NCI-H748 treated with DMSO at 0.1 percent for 48 hours (cell line): ENCODE measurements at regions not wholly inside any gene's neighbourhood (a gene's known extent, or its start where the extent isn't known, plus 50 kb on each side); places are given as distances from the start of the nearest gene placed in this dataset.
"Not testable (repeated sequence)": the region's sequence is repeated elsewhere in the genome, so short reads cannot be mapped to it uniquely, and the experiment has no call there.

Experiments
- DNase-seq: peaks from one replicate; lab custom pipeline; 2025; lab: John Stamatoyannopoulos, UW

DNA sequence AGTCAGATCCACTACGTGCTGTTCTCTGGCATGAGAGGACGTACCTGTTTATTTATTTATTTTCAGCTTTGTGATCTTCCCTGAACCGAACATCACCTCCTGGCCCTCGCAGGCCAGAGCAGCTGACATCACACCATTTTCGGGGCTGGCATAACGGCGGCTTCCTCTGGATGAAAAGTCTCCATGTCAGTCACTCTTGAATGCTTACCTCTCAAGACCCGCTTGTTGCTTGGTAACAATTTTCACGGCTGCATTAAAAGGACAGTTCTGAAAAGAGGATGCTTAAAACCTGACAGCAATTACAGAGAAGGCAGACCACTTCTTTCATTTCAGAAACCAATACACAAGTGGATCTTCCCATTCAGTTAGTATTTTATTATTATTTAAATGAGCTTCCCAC lies 159.8 kb upstream of the CDH4 start:
- DNase-seq = peak; percentile 10

DNA sequence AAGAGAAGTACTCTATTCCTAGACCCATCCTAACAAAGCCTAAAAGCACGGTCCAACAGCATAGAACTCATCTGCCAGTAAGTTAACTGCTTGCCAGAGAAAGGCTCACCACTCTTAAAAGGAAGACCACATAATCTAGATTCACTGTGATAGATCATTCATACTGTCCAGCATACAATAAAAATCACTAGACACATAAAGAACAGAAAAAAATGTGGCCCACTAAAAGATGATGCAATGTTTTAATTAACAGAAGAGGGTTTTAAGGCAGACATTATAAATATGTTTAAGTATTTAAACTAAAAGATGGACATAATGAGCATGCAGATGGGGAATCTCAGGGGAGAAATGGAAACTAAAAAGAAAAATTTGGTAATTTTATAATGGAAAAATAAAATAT lies 157.5 kb upstream of the CDH4 start:
- DNase-seq = no peak

DNA sequence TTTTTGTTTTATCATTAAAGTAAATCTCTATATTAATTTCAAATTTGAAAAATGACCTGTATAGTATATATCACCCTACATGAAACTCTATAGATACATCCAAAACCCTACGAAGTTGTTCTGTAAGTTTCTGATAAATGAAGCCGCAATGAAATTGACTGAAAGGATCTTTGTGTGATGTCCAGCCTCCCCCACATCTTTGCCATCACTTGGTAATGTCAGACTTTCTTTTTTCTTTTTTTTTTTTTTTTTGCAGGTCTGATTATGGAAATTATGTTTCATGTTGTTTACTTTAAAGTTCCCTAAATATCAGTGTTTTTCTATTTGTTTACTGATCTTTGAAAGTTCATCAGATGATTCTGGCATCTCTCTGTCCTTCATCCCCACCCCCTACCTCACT lies 155.6 kb upstream of the CDH4 start:
- DNase-seq = no peak

DNA sequence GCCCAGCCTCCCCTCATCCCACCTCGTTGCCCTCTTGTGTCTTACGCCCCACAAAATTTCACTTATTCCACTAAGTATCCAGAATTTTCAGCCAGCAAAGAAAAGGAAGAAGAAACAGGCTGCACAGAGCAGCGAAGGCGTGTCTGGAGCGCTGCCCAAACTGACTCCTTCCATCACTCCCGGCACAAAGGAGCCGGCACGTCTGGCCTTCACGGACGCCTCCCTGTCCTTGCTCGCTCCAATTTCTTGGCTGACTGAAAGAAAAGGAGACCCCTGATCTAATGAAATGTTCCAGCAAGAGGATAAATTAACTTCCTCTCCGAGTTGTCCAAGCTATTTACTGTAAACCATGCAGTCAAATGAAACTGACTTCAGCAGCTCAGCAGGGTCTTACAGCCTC lies 152.3 kb upstream of the CDH4 start:
- no peak for DNase-seq

DNA sequence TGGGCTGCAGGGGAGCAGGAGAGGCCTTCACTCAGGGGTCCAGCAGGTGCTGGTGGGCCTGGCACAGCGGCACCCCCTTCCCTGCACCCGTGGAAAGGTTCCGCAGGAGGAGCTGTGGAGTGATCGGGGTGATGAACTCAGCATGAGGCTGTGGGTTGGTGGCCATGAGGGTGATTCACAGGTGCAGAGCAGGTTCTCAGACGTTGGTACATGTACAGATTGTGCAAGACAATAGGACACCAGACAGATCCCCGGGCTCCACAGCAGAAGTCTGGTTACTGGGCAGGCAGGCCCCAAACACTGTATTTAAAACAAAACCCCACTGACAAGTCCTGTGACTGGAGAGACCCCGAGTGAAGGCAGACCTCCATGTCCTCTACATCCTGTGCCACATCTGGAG lies 151.6 kb upstream of the CDH4 start:
- no peak for DNase-seq

DNA sequence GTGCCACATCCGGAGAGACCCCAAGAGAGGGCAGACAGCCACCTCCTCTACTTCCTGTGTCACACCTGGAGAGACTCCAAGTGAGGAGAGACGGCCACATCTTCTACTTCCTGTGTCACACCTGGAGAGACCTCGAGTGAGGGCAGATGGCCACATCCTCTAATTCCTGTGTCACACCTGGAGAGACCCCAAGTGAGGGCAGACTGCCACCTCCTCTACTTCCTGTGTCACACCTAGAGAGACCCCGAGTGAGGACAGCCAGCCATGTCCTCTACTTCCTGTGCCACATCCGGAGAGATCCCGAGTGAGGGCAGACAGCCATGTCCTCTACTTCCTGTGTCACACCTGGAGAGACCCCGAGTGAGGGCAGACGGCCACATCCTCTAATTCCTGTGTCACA lies 150.7 kb upstream of the CDH4 start:
- DNase-seq = not testable (repeated sequence)

DNA sequence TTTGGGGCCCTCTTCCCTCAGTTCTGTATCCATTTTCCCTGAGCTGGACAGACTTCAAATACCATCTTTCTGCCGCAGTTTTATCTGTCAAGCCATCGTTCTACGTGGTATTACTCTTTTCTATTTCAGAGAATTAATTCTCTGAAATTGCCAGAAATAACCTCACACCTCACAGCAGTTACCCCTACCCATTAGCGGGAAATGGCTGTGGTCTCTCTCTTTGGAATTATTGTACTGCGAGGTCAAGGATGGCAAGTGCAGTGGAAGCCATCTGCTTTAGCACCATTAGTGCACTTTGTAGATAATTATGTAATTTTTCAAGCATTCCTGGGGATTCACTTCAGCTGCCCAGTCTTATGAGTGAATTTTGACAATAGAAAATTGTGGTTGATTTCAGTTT lies 147.8 kb upstream of the CDH4 start:
- DNase-seq = no peak

DNA sequence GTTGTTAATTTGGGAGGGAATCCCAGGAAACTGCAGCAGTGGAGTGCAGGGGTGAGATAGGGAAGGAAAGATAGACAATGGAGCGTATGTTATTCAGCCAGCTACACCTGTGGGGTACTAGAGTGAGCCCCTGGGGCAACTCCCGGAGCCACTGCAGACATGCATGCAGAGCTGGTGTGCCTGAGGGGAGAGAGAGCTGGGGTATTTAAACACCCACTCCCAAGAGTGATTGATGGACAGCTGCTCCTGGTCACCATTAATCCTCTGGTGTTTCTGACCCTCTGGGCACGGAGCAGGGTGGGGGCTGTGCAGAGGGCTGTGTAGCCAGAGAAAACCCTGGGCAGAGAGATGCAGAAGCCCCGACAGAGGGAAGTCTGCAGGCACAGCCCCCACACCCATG lies 146.7 kb upstream of the CDH4 start:
- no peak for DNase-seq

DNA sequence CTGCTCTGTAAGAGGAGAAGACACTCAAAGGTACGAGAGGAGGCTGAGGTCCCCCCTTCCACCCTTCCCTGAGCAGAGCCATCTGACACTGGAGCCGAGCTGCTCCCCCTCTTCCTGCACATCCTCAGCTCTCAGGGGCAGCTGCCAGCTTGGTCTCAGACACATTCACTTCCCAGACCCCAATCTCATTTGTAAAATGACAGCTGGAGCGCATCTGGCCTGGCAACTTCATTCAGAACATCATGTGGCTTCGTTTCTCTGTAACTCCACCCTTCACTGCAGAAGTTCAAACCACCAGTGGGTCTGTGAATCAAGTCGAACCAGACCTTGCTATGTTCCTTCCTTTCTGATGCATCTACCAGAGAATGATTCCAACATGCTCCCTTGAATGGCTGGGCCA lies 145.6 kb upstream of the CDH4 start:
- no peak for DNase-seq

DNA sequence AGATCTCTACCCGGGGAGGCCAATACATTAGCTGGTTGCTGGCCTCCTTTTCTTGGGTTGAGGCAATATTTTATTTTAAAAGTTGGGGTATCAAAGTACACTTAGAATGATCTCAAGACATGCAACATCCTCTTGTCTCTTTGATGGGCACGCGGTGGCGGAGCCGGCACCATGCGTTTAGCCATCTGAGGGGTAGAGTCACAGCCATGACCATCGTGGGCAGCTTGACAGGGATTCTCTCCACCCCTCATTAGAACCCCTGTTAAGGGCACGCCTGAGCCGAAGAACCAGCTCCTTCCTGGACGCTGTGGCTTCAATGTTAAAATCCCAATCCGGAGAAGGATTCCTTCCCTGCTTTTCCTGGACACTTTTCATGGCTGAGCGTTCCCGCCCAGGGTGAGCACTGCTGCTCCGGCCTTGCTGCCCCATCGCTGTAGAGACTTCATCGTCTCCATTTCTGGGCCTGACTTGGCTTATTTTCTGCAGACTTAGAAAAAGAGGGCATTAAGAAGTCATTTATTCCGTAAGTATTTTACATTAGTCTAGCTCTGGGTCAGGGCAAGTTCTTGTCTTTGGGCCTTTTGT lies 142.7 kb upstream of the CDH4 start:
- no peak for DNase-seq

DNA sequence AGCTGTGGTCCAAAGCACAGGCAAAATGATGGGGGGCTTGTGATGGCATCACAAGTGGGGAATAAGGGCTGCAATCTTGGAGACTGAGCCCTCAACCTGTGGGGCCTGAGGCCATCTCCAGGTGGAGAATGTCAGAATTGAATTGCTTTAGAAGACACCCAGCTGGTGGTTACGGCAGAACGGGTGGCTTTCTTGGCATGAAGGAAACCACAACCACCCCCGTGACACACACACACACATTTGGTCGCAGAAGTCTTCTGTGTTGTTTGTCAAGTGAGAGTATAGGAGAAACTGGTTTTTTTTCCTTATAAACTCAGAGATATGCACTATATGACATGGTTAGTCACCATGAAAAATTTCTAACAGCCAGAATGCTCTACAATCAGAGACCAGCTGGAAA lies 139.5 kb upstream of the CDH4 start:
- DNase-seq = no peak

DNA sequence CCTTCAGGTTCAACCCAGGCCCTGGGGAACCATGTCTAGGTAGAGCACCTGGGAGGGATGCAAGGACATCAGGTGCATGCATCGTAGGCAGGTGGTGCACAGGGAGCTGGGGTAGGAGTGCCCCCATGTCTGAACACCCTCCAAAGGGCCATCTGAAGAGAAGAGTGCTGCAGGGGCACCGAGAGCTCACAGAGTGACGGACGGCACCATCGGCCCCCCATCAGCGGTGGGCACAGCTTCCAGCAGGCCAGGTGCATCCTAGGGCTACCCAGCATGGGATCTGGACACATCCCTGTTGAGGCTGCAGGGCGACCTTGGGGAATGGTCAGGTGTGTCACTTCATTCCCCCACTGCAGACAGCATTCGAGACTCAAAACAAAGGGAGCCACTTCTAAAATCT lies 138.3 kb upstream of the CDH4 start:
- no peak for DNase-seq

DNA sequence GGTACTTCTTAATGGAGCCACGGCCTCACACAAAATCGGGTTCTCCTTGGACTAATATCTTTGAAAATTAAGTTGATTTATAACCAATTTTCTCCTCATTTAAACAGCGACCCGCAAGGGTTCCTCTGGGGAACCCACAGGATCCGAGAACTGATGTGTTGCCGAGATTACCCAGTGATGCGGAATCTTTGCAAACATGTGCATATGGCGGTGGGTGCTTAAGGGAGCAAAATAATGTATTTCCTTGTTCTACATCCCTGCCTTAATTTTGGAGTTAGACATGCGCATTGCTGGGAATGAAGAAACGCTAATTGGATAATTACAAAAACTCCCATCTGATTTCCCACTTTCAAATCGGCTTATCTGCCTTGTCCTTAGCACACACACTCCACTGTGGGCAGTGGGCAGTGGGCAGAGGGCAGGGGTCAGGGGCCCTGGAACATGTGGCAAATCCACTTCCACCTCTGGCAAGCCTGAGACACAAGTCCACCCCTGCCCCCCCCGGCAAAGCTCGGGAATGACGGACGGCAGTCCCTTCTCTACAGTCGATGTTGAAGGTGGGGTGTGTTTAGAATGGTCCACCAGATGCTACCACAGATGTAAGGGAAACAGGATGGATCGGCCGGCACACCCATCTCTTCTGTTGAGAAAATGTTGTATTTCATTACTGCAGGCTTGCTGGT lies 137.4 kb upstream of the CDH4 start:
- no peak for DNase-seq

DNA sequence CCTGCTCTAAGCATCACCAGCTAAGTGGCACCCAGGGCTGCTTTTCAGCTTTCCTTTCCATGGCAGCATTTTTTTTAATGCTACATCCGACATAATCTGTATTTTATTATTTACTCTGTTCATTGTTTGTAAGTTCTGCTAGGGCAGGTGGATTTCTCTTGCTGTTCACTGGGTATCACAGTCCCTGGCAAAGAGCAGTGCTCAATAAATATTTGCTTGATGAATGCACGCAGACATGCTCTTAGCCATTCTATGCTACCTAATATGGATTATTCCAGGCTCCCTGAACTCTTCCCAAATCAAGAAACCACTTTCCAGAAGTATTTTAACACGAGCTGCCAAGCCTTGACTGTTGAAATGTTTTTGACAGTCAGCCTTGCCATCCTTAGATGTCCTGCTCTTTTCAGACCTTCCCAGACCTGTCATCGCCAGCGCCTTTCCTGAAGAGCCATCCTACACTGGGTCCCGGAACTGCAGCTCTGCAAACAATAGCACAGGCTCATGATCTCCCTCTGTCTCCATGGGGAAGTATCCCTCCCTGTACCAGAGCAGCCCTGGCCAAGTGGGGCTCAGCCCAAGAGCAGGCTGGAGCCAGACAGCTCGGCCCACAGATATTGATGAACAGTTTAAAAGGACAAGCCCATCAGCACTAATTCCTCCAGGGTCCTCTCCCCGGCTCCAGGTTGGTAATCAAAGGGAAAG lies 136.5 kb upstream of the CDH4 start:
- peak; percentile 30 for DNase-seq

DNA sequence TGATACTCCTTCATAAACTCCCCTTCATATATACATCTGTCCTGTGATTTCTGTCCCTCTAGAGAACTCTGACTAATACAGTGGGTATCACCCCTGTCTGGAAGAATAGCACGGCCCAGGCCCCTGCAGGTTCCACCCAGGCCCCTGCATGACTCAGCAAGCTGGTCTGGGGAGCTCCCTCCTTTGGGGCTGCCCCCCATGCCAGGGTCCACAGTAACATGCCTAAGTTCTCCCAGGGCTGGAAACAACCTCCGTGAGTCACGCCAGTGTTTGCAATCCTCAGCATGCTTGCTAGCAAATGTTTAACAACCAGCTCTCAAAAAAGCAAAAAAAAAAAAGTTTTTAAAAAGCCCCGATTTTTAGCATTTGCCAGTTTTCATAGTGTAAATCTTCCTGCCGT lies 134.3 kb upstream of the CDH4 start:
- no peak for DNase-seq

DNA sequence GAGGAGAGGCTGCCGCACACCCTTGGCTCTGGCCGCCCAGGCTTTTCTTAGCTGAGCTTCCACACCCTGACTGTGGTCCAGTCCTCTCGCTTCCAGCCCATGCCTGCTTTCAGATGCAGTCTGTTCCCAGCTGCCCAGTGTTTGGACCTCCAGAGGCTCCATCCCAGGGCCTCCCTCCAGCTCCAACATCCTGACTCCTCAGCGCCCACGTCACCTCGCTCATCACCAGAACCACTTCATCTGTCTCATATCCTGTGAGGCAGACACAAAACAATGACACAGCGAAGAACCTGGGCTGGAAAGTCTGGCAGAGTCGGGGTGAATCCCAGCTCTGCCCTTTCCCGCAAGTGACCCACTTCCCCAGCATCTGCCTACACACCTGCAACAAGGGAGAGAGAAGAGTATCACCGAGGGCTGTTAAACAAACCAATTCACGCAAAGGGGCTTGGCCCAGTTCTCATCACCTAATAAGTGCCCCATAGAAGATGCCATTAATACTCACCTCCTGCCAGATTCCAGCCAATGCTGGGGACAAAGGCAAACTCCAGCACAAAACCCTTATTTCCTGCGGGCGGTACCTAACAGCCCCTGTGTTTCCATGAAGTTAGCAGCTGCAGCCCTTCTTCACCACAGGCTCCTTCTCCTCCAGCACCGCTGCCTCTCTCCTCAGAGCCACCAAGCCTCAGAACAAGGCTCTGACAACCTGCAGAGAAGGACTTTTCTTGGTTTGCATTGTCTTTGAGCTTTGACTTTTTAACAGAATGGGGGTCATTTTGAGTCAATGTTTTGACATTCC lies 133.4 kb upstream of the CDH4 start:
- no peak for DNase-seq

DNA sequence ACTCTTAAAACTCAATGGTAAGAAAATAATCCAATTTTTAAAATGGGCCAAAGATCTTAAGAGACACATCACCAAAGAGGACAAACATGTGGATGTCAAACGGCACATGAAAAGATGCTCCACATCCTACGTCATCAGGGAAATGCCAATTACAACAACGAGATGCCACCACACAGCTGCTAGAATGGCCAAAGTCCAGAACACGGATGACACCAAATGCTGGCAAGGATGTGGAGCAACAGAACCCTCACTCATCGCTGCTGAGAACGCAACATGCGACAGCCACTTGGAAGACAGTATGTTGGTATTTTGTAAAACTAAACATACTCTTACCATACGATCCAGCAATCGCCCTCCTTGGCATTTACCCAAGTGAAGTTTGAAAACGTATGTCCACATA lies 132.8 kb upstream of the CDH4 start:
- DNase-seq = no peak

DNA sequence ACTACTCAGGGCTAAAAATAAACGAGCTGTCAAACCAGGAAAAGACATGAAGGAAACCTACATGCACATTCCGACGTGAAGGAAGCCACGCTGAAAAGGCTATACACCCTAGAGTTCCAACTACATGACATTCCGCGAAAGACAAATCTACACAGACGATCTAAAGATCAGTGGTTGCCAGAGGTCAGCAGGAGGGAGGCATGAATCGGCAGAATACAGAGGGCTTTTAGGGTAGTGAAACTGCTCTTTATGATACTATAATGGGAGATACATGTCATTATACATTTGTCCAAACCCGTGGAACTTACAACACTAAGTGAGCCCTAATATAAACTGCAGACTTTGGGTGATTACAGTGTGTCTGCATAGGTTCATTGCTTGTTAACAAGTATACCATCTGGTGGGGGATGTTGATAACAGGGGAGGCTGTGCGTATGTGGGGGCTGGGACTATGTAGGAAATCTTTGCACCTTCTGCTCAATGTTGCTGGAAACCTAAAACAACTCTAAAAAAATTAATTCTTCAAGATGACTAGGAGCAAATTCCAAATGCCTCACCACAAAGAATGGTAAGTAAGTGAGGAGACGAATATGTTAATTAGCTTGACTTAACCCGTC lies 132.2 kb upstream of the CDH4 start:
- no peak for DNase-seq

DNA sequence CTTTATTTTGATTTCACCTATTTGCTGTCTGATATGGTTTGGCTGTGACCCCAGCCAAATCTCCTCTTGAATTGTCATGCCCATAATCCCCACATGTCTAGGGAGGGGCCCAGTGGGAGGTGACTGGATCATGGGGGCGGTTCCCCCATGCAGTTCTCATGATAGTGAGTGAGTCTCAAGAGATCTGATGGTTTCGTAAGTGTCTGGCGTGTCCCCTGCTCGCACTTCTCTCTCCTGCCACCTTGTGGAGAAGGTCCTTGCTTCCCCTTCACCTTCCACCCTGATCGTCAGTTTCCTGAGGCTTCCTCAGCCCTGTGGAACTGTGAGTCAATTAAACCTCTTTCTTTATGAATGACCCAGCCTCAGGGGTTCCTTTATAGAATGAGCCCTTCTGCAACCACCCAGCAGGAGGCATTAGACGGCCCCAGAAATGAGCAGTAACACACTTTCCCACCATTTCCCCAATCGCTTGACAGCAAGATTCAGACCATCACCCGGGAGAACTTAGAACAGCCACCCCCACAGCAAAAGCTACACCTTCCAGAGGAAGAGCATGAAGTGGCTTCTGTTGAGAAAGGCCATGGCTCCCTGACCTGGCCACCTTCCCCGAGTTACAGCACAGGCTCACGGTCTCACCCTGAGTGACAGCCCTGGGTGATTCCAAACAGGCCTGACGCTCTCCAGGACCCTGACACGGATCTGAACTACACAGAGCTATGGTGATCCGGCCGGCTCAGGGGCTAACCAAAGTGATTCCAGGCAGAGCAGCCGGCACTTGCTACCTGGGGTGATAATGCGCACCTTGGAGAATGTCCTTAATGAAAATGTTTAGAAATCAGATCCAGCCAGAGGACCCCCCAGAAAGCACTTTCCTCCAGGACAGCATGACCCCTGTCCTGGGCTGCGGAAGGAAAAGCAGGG lies 131.2 kb upstream of the CDH4 start:
- peak; percentile 34 for DNase-seq

DNA sequence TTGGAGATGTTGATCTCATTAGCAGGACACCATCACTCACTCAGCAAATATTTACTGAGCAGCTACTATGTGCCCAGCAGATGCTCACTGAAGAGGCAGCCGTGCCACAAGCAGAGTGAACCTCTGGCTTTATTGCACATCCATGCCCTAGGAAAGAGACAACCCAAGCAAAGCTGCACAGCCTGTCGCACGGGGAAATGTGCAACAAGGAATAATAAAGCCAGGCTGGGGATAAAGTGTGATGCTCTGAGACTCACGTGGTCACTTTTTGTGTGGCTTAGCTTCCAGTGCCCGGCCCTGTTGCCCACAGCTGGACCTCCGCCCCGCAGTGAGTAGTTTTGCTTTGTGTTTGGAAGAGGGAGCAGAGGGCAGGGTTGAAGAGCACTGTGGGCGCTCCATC lies 130.4 kb upstream of the CDH4 start:
- no peak for DNase-seq

DNA sequence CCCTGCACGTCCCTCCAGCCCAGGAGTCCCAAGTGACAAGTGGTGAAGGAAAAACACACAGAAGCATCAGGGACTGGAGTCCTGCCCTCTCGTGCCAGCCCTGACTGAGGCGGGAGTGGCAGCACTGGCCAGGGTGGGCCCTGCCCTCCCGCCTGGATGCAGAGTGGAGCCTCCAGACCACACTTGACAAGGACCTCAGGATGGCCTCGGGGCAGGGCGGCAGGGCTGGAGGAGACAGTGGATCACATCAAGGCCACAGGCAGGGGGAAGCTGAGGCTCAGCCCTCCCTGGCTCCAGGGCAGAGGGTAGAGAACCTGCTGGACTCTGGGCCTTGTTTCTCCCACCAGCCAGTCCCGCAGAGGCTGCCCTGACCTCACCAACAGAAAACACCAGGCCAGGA lies 128.8 kb upstream of the CDH4 start:
- no peak for DNase-seq
